Small intestine (tissue), 7 donors: ENCODE measurements at regions not wholly inside any gene's neighbourhood (a gene's known extent, or its start where the extent isn't known, plus 50 kb on each side); places are given as distances from the start of the nearest gene placed in this dataset.

Experiments used
- DNase-seq, 2 donors: peaks; one replicate each; pipeline versions ENCODE4 v3.0.0 to v3.0.0-alpha.2; 2013
- FAIRE-seq: peaks from 2 replicates; lab custom pipeline; 2012; peaks lifted over from hg19 to GRCh38; lab: Jason Lieb, UNC
- H3K27ac ChIP-seq, 3 donors: one replicate each; pipeline ENCODE4 v1.5.1; 2013; ENCODE audit warnings: low read length in 2 of 3, mild to moderate bottlenecking in 2 of 3, control low read depth in 1 of 3, inconsistent platforms in 1 of 3, low read depth in 1 of 3, moderate library complexity in 1 of 3
- H3K27me3 ChIP-seq, 3 donors: one replicate each; pipeline ENCODE4 v1.6.1; 2013; ENCODE audit warnings: low read length in 3 of 3, inconsistent platforms in 1 of 3; ENCODE audit not compliant: control insufficient read depth in 3 of 3, insufficient read depth in 3 of 3
- H3K36me3 ChIP-seq, 3 donors: one replicate each; pipeline ENCODE4 v1.6.1; 2013; ENCODE audit warnings: low read length in 3 of 3, inconsistent platforms in 1 of 3, low read depth in 1 of 3, mild to moderate bottlenecking in 1 of 3, moderate library complexity in 1 of 3; ENCODE audit not compliant: control insufficient read depth in 3 of 3, insufficient read depth in 2 of 3
- H3K4me1 ChIP-seq, 3 donors: one replicate each; pipeline ENCODE4 v1.6.1; 2013; ENCODE audit warnings: low read length in 2 of 3, inconsistent platforms in 1 of 3, low read depth in 1 of 3, mild to moderate bottlenecking in 1 of 3, moderate library complexity in 1 of 3; ENCODE audit not compliant: control insufficient read depth in 3 of 3, insufficient read depth in 2 of 3
- H3K4me3 ChIP-seq, 3 donors: one replicate each; pipeline ENCODE4 v1.5.1; 2013; ENCODE audit warnings: low read length in 3 of 3, control low read depth in 1 of 3, inconsistent platforms in 1 of 3, low read depth in 1 of 3, mild to moderate bottlenecking in 1 of 3, moderate library complexity in 1 of 3
- H3K9me3 ChIP-seq, 2 donors: one replicate each; pipeline ENCODE4 v1.6.1; 2013; ENCODE audit warnings: low read depth in 1 of 2, low read length in 1 of 2; ENCODE audit not compliant: control insufficient read depth in 2 of 2, insufficient read depth in 1 of 2
- WGBS, 3 donors: extraction: QIAGEN DNeasy Blood & Tissue Kit; methylation state at CpG; one replicate each; pipeline ENCODE4 v1.1.7; 2013; 5-methylcytosine and 5-hydroxymethylcytosine counted together
- donor health status: healthy with polysubstance abuse.
- donor health status: control.
- donor health status: control.
- donor health status: Bipolar disorder and iron deficiency.
- donor health status: healthy.

- peaks cover 17 to 60% (median 17%) of the 10 kb centered on the region in 3 donors for H3K4me1 ChIP-seq
- DNase-seq: no peak
- 65 to 84% (median 72%) methylated on average over 19 to 20 of the region's 20 CpGs for WGBS, 3 donors
- H3K4me3 ChIP-seq: no peak overlapping the region
- peak overlapping the region in 2 of 3 donors; percentile 8 to 79 for H3K27ac ChIP-seq
- no peak for FAIRE-seq
- H3K27me3 ChIP-seq: no peaks in the 10 kb centered on the region
- H3K36me3 ChIP-seq: no peaks in the 10 kb centered on the region
- H3K9me3 ChIP-seq: no peaks in the 10 kb centered on the region
Observed at GRCh38 chr15:31267161-31268107, 59.2 kb upstream of the KLF13 start.

GRCh38 chr15:31268108-31268501 lies 58.5 kb upstream of the KLF13 start:
- FAIRE-seq (no peak), DNase-seq (peak; percentile 21 to 39)
- no peaks in the 10 kb centered on the region for H3K9me3 ChIP-seq
- 25 to 64% (median 41%) methylated on average over 2 of the region's 2 CpGs for WGBS, 3 donors
- H3K36me3 ChIP-seq: no peaks in the 10 kb centered on the region
- peaks cover 17 to 66% (median 17%) of the 10 kb centered on the region in 3 donors for H3K4me1 ChIP-seq
- H3K27ac ChIP-seq: peak overlapping the region in 1 of 3 donors; percentile 8
- H3K27me3 ChIP-seq: no peaks in the 10 kb centered on the region
- H3K4me3 ChIP-seq: no peak overlapping the region

GRCh38 chr15:31268911-31269784 lies 57.5 kb upstream of the KLF13 start:
- Histone ChIP-seq H3K27me3 (no peaks in the 10 kb centered on the region), H3K4me3 (no peak overlapping the region), H3K9me3 (no peaks in the 10 kb centered on the region), H3K27ac (peak overlapping the region in 1 of 3 donors; percentile 53), H3K4me1 (peaks cover 12 to 61% (median 17%) of the 10 kb centered on the region in 3 donors), H3K36me3 (no peaks in the 10 kb centered on the region)
- FAIRE-seq (no peak), DNase-seq (peak in 1 of 2 donors; percentile 82)
- WGBS, 3 donors: 69 to 87% (median 85%) methylated on average over 11 of the region's 11 CpGs

- no peak for FAIRE-seq
- no peaks in the 10 kb centered on the region for H3K27me3 ChIP-seq
- 94 to 97% (median 97%) methylated on average over 5 of the region's 5 CpGs for WGBS, 3 donors
- no peaks in the 10 kb centered on the region for H3K9me3 ChIP-seq
- no peak overlapping the region for H3K4me3 ChIP-seq
- peaks cover 8 to 59% (median 9%) of the 10 kb centered on the region in 3 donors for H3K4me1 ChIP-seq
- H3K27ac ChIP-seq: peak overlapping the region in 1 of 3 donors; percentile 53
- H3K36me3 ChIP-seq: no peaks in the 10 kb centered on the region
- no peak for DNase-seq
Observed at GRCh38 chr15:31269816-31270575, 56.6 kb upstream of the KLF13 start.

- 76 to 83% (median 82%) methylated on average over 2 of the region's 2 CpGs for WGBS, 3 donors
- H3K27ac ChIP-seq: no peak overlapping the region
- no peaks in the 10 kb centered on the region for H3K9me3 ChIP-seq
- no peak overlapping the region for H3K4me3 ChIP-seq
- DNase-seq (no peak), FAIRE-seq (no peak)
- no peaks in the 10 kb centered on the region for H3K27me3 ChIP-seq
- no peaks in the 10 kb centered on the region for H3K36me3 ChIP-seq
- peaks cover under 1 to 55% (median 2%) of the 10 kb centered on the region in 3 donors for H3K4me1 ChIP-seq
Observed at GRCh38 chr15:31270767-31271166, 55.9 kb upstream of the KLF13 start.

GRCh38 chr15:31271224-31271635 lies 55.4 kb upstream of the KLF13 start:
- no peak overlapping the region for H3K4me3 ChIP-seq
- peaks cover 0 to 51% (median 0%) of the 10 kb centered on the region in 3 donors for H3K4me1 ChIP-seq
- no peaks in the 10 kb centered on the region for H3K27me3 ChIP-seq
- no peak for DNase-seq
- FAIRE-seq: no peak
- H3K9me3 ChIP-seq: no peaks in the 10 kb centered on the region
- H3K36me3 ChIP-seq: no peaks in the 10 kb centered on the region
- no peak overlapping the region for H3K27ac ChIP-seq
- 79 to 82% (median 82%) methylated on average over 10 of the region's 10 CpGs for WGBS, 3 donors

- Histone ChIP-seq H3K27me3 (peaks cover 0 to 2% (median 0%) of the 10 kb centered on the region in 3 donors), H3K4me3 (no peak overlapping the region), H3K4me1 (peaks cover 0 to 51% (median 0%) of the 10 kb centered on the region in 3 donors), H3K9me3 (no peaks in the 10 kb centered on the region), H3K27ac (no peak overlapping the region), H3K36me3 (no peaks in the 10 kb centered on the region)
- 85 to 87% (median 87%) methylated on average over 12 of the region's 12 CpGs for WGBS, 3 donors
- no peak for DNase-seq
- FAIRE-seq: no peak
Observed at GRCh38 chr15:31271711-31272557, 54.7 kb upstream of the KLF13 start.
